Activated CD4-positive, alpha-beta T cell treated with anti-CD3 and anti-CD28 coated beads, Interleukin-2, Interleukin-6, amounts not matched to agents 100 ng/mL and 50 ng/mL, durations not matched to agents 16 hours and 8 hours (primary cell): ENCODE measurements at regions not wholly inside any gene's neighbourhood (a gene's known extent, or its start where the extent isn't known, plus 50 kb on each side); places are given as distances from the start of the nearest gene placed in this dataset.
"Not testable (repeated sequence)": the region's sequence is repeated elsewhere in the genome, so short reads cannot be mapped to it uniquely, and the experiment has no call there.

Source experiments
- DNase-seq: peaks from one replicate; pipeline ENCODE4 v3.0.0-alpha.2; 2020

DNA sequence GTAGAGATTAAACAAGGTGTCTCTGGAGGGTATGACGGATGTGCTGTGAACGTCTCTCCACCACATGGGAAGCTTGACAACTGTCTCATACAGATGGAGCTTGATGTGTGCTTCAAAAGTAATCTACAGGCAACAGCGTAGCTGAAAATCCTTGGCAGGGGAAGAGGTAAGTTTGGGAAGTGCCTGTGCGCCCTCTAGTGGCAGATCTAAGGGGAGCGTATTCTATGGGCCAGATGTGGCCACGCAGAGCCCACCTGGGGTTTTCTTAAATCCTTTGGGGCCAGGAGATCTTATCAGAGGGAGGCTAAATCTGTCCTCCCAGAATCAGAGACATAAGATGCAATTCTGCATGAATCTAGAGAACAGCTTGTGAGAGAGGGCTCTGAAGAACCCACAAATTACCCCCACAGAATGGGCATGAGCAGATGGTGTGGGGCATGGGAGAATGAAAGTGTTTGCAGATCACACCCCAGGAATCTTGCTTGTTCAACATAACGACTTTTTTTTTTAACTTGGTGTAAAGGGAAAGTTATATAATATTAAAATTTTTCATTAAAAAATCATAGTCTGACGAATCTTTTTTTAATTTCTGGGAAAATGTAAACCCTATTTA is 91.2 kb upstream of the MPP7 start:
- DNase-seq: peak; percentile 72

DNA sequence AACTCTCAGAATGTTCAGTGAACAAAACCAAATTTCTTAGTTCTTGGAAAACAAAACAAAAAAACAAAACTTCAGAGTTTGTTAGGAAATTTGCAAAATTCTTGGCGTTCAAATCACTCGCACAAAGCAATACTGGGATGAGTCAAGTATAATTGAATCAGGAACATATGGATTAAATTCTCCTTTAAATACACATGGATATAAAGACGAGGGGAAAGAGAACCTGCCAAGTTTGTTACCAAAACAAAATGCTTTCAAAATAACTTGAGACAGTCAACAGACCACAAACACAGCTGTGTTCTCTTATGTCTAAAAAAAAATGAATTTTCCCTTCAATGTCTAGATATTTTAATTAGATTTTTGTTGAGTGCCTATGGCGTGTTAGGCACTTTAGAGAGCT is 93.5 kb upstream of the MPP7 start:
- no peak for DNase-seq

DNA sequence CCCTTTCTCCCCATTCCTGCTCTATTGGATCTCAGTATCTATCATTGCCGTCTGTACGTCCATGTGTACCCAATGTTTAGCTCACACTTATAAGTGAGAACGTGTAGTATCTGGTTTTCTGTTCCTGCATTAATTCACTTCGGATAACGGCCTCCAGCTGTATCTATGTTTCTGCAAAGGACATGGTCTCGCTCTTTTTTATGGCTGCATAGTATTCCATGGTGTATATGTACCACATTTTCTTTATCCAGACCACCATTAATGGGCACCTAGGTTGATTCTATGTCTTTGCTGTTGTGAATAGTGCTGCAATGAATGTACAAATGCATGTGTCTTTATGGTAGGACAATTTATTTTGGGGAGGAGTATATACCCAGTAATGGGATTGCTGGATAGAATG is 94.4 kb upstream of the MPP7 start:
- no peak for DNase-seq

DNA sequence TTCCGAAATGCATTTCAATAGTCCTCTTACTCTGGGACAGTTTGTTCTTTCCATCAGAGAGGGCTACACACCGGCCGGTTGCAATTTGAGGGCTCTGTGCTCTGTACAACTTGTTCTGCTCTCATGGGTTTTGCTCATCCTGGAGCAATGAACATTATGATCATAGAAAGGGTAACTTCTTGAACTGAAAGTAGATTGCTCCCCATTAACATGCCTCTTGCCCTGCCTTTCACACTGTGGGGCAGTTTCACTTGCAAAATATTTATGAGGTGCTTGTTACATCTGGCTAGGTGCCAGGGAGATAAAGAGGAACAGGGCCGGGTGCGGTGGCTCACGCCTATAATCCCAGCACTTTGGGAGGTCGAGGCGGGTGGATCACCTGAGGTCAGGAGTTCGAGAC is 97.3 kb upstream of the MPP7 start:
- no peak for DNase-seq

DNA sequence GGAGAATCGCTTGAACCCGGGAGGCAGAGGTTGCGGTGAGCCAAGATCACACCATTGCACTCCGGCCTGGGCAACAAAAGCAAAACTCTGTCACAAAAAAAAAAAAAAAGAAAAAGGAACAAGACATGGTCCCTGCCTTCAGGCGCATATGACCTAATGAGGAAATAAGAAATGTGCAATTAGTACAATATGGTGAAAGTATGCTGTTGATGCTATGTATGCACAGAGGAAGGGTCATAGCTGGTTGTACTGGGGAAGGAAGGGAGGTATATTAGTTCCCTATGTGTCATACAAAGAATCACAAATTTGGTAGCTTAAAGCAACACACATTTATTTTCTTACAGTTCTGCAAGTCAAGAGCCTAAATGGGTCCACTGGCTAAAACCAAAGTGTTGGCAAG is 97.8 kb upstream of the MPP7 start:
- DNase-seq: no peak

DNA sequence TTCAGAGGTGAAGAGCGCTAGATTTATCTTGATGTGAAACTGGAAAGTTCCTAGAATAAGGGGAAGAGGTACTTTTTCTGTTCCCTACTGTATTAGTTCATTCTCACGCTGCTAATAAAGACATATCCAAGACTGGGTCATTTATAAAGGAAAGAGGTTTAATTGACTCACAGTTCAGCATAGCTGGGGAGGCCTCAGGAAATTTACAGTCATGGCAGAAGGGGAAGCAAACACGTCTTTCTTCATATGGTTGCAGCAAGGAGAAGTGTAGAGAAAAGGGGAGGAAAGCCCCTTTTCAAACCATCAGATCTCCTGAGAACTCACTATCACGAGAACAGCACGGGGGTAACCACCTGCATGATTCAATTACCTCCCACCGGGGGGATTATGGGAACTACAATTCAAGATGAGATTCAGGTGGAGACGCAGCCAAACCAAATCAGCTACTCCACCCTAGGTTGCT is 99.8 kb upstream of the MPP7 start:
- DNase-seq: not testable (repeated sequence)

DNA sequence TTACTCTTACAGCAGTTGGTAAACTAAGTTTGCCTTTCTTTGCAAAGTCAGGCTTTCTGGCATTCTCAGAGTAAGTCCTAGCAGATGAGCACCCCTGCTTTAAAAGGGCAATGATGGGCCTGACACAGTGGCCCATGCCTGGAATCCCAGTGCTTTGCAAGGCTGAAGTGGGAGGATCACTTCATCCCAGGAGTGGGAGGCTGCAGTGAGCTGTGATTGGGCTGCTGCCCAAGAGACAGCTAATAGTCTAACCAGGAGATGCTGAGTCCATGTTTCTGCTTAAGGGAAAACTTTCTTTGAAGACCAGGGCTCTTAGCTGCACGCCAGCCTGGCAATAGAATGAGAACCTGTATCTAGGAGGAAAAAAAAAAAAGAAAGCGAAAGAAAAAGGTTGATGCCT is 100.2 kb upstream of the MPP7 start:
- no peak for DNase-seq

DNA sequence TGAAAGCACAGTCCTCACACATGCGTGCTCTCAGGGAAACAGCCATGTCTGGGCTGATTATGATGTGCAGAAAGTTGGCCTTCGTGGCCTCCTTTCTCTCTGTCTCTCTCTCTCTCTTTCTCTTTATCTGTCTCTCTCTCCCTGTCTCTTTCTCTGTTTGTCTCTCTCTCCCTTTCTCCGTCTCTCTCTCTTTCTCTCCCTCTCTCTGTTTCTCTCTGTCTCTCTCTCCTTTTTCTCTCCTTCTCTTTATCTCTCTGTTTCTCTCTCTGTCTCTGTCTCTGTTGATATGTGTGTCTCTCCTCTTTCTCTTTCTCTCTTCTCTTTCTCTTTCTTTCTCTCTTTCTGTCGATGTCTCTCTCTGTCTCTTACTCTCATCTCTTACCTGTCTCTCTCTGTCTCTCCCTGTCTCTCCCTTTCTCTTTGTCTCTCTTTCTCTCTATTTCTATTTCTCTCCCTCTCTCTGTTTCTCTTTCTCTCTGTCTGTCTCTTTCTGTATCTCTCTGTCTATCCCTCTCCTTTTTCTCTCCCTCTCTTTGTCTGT is 105.4 kb upstream of the MPP7 start:
- no peak for DNase-seq

DNA sequence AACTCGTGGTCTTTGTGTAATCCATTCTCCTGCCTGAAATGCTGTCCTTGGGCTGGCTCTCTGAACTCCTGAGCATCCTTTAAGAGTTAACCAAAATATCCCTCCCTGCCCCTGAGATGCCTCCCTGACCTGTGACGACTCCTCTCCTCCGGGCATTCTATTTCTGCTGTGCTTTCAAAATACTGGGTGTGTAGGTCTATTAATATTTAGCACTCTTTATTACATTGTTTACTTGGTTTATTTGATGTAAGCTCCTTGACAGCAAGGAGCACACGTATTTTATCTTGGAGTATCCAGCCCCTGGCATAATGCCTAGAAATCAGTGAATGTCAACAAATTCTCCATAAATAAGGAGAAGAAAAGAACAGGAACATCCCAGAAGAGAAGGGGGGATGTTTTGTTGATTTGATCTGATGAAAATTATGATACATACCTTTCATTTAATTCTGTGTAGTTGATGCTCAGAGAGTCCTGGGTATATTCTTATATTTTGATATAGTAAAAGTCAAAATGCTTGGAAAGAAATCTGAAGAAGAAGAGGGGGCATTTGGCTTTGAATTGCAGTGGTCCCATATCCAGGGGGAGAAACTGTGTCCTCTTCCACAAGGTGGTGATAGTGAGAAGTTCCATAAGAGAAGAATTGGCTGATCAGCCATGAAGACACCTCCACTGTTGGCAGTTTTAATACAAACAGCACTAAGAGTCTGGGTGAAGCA is 107.7 kb upstream of the MPP7 start:
- no peak for DNase-seq

DNA sequence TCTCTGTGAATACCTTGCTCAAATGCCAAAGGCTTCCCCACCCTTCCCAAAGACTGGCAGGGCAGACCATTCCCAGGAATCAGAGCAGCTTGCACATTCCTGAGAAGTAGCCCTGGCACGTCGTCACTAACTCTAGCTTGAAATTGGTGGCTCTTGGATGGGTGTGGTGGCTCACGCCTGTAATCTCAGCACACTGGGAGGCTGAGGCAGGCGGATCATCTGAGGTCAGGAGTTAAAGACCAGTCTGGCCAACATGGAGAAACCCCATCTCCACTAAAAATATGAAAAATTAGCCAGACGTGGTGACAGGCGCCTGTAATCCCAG is 108.2 kb upstream of the MPP7 start:
- no peak for DNase-seq

DNA sequence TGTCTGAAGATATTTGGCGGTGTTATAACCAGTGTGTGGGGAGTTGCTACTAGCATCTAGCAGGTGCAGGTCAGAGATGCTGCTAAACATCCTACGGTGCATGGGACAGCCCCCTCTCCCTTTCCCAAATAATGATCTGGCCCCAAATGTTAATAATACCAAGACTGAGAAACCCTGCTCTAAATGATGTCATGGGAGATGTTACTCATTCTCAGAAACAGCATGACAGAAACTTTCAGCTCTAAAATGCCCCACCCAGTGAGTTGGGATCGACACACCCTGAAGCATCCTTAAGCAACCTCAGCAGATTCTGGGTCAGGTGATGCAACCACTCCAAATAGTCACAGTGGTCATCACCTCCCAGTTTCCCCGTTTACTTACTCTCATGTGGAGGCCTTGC is 108.8 kb upstream of the MPP7 start:
- peak; percentile 77 for DNase-seq

DNA sequence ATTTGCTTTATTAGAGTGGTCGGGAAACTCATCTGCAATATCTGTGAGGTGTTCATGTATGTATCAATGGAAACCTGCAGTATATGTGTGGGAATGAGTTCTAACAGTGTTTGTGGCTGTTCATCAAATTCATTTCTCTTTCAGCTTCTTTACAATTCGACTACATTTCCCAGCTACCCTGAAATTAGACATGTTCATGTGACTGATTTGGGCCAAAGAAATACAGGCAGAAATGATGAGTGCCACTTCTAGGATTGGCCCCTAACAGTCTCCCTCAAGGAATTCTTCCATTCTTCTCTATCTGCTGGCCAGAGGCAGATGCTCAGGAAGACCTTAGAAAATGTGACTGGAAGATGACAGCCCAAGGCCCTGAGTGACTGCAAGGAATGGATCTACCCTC is 114.8 kb upstream of the WAC start:
- DNase-seq: no peak

DNA sequence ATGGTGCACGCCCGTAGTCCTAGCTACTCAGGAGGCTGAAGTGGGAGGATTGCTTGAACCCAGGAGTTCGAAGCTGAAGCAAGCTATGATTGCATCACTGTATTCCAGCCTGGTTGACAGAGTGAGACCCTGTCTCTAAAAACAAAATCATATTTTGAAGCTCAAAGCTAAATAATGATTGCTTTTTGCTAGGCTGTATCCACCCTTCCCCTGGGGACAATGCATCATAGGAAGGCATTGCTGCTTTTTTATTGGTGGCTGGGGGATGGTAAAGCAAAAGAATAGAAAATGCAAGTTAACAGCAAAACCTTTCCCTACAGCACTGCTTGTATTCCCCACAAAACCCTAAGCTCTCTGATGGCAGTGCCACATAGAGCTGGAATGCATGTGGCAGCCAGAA is 107.5 kb upstream of the WAC start:
- no peak for DNase-seq

DNA sequence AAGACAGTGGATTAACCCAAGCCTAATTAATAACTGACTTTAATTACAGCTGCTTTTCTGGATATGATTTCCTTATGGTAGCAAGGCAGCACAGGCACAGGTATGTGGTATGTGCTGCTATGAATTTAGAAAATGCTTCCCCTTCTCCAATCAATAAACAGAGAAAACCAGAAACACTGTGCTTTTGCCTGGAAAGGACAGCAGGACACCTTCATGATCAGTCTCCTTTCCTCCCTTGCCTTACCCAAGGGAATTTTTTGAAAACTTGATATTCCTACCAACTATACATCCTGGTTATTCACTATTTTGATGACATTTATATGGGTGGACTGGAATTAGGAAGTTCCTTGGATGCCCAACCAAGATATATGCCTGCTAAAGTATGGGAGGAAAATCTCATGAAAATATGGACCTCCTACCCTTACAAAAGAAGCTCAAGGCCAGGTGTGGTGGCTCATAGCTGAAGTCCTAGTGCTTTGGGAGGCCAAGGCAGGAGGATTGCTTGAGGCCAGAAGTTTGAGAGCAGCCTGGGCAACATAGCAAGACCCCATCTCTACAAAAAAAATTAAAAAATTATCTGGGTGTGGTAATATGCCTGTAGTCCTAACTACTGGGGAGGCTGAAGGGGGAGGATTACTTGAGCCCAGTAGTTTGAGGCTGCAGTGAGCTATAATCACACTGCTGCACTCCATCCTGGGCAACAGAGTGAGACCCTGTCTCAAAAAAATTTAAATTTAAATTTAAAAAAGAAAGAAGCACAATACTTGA is 106.3 kb upstream of the WAC start:
- no peak for DNase-seq

DNA sequence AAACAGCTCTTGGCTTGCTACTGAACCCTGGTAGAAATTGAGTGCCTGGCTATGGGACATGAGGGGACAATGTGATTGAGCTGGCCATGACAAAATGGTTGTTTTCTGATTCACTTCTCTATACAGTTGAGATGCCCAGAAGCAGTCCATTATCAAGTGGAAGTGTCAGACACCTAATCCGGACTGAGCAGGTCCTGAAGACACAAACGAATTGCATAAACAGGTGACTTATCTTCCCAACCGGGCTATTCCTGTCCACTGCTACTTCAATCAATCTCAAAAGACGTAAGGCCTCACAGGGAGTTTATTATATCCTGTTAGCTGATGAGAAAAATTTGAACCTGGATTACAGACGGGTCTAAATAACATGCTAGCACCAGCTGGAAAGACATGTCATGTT is 105.5 kb upstream of the WAC start:
- no peak for DNase-seq

DNA sequence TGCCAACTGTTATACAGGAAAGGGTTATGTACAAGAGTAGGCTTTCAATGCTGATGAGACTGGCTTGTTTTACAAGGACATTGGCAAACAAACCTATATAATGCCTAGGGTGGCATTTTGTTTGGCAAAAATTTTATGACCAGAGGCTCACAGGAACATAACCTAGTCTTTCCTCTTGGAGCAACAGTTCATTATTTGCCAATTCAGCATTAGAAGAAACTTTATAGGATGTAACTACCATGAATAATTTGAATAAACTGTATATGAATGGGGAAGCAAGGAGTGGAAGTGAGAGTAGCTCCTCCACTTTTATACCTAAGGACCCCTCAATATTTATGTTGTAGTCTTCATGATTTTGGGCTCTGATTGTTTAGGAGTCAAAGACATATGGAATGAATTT is 103.9 kb upstream of the WAC start:
- no peak for DNase-seq

DNA sequence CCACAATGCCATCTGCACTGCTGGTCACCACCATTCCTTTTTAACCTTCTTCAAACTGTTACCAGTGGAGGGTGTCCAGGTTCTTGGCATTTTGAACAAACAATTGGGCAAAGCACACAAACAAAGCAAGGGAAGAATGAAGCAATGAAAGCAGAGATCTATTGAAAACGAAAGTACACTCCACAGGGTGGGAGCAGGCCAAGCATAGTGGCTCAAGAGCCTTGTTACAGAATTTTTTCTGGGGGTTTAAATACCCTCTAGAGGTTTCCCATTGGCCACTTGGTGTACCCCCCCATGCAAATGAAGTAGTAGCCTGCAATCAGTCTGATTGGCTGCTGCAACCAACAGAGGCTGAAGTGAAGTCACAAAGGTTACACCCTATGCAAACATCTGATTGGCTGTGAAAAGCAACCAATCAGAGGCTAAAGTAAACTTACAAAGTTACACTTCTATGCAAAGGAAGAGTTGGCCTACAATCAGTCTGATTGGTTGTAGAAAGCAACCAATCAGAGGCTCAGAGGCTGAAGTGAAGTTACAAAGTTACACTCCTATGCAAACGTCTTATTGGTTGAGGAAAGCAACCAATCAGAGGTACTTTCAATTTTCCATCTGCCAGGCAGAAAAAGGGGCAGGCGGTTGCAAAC is 103.2 kb upstream of the WAC start:
- DNase-seq: no peak

DNA sequence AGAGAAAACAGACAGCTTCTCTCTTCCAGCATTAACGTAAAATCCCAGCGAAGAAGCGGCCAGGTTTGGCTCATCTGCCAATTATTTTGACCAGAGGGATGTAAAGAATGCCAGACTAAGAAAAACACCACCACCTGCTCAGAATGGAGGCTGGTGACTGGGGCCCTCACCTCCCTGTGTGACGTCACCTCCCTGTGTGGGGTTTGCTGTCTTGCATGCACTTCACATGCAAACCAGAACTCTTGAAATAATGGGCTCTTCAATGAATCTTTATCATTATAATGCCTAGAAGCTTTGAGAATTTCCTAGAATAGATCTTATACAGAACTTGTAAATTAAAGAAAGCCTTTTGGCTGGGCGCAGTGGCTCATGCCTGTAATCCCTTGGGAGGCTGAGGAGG is 101.8 kb upstream of the WAC start:
- DNase-seq: no peak

DNA sequence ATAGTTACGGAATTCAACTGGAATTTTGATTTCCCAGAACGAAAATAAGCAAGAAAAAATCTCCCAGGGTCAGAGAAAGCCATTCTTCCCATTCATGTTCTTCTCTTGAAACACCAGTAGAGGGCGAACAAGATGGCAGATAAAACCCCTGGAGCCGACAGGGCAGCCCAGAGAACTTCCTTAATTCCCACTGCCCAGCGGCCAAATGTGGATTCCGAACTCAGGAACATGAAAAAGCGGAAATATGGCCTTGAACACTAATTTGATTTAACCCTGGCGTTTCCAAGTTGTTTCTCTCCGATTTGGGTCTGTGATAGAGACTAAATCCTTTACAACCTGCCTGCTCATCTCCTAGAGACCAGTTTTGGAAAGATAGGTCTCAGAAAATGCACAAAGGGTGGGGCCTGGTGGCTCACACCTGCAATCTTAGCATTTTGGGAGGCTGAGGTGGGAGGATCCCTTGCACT is 100.7 kb upstream of the WAC start:
- peak; percentile 39 for DNase-seq

DNA sequence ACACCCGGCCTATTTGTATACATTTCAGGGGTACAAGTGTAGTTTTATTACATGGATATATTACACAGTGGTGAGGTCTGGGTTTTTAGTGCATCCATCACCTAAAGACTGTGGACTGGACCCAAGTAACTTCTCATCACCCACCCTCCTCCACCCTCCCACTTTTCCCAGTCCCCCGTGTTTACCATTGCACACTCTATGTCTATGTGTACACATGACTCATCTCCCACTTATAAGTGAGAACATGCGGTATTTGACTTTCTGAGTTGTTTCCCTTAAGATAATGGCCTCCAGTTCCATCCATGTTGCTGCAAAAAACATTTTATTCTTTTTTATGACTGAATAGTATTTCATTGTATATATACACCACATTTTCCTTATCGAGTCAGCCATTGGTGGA is 98.9 kb upstream of the WAC start:
- no peak for DNase-seq

DNA sequence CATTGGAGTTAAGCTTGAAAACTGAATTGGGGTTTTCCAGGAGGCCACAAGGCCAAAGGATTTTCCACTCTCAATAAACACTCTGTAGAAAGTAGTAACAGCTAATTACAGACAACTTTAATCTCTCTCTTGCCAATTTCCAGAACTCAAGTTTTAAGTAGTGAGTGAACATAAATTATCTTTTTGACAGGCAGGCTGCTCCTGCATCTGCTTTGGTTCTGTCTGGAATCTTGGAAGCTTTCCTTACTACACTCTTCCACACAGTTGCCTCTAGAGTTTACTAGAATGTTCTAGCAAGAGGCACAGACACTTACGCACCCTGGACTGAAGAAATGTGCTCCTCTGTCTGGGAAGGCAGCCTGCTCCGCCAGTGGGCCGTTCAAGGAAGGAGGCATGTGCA is 90.5 kb upstream of the WAC start:
- no peak for DNase-seq

DNA sequence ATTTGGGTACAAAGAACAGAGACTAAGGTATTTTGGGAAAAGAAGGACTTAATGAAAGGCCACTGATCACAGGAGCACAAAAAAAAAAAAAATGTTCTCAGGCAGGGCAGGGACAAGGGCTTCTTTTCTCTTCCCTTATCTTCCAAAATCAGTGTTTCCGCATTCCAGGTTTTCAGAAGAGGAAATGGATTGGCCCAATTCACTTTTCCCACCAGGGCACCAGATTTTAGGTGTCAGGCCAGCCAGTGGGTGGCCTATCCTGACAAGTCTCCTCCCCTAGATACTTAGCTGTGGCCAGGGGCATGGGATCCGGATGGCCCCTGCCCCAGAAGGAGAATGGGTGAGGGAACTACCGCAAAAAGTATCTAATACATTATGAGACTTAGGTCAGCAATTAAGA is 88.9 kb upstream of the WAC start:
- no peak for DNase-seq

DNA sequence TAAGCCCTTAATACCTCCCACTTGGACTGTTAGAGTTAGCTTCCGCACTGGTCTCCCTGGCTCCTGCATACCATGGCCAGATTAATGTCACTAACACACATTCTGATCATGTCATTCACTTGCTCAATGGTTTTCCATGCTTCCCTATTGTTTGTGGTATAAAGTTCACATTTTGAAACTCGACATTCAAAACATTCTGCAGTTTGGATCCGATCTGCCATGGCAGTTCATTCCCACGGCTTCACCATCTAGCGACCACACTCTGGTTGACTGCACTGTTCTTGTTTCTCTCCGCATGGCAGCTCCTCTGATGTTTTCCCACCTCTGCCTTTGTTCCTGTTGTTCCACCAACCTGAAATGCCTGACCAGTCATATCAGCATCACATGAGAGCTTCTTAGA is 87.4 kb upstream of the WAC start:
- DNase-seq: no peak

DNA sequence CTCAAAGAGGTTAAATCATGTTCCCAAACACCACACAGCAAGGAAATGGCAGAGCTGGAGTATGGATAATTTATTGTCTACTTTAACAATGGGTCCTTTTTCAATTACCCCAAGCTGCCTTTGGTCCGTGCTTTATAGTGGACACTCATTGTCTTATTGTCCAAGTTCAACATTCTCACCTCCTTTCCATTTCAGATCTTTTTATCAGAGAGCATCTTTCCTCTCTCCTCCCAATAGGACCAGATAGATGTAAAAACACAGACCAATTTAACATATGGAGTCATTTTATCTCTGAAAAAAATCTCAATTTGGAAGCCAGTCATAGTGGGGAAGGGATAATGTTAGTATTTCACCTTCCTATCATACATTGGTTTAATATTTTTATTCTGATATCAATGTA is 83.5 kb upstream of the WAC start:
- DNase-seq: no peak
